GM23338 (cell line): ENCODE measurements at regions not wholly inside any gene's neighbourhood (a gene's known extent, or its start where the extent isn't known, plus 50 kb on each side); places are given as distances from the start of the nearest gene placed in this dataset.

Experiments used
- ATAC-seq: fragments of 200-7000 bp; cut with Tn5 transposase; 3 replicates; pipeline ENCODE4 v1.9.1; 2020
- DNase-seq: peaks from one replicate; pipeline ENCODE4 v3.0.0-alpha.2; 2015; ENCODE audit warnings: low spot score
- H2AFZ ChIP-seq: fragments of 200-600 bp; sonication (generic); 2 replicates; pipeline ENCODE4 v1.8.0; 2016; ENCODE audit warnings: antibody characterized with exemption, mild to moderate bottlenecking, moderate library complexity
- H3F3A ChIP-seq: fragments of 200-600 bp; sonication (generic); replicated peaks from 2 replicates; pipeline ENCODE4 v1.8.0; 2017; ENCODE audit warnings: antibody characterized with exemption, mixed run types, low read depth
- H3K27ac ChIP-seq: fragments of 200-600 bp; sonication (generic); 2 replicates; pipeline ENCODE4 v1.6.1; 2016; ENCODE audit warnings: low read depth
- H3K27me3 ChIP-seq: fragments of 200-600 bp; sonication (generic); 2 replicates; pipeline ENCODE4 v1.8.0; 2016; ENCODE audit warnings: mild to moderate bottlenecking, mixed run types, moderate library complexity; ENCODE audit not compliant: insufficient read depth
- H3K36me3 ChIP-seq: fragments of 200-600 bp; sonication (generic); 2 replicates; pipeline ENCODE4 v1.8.0; 2016; ENCODE audit warnings: mild to moderate bottlenecking; ENCODE audit not compliant: insufficient read depth
- H3K4me1 ChIP-seq: fragments of 200-600 bp; sonication (generic); 2 replicates; pipeline ENCODE4 v1.8.0; 2016; ENCODE audit warnings: mild to moderate bottlenecking, moderate library complexity; ENCODE audit not compliant: insufficient read depth
- H3K4me2 ChIP-seq: fragments of 200-600 bp; sonication (generic); 2 replicates; pipeline ENCODE4 v1.7.1; 2017; ENCODE audit warnings: mixed run types
- H3K4me3 ChIP-seq: fragments of 200-600 bp; sonication (generic); 2 replicates; pipeline ENCODE4 v1.6.1; 2016; ENCODE audit warnings: mixed run types
- H3K79me2 ChIP-seq: fragments of 200-600 bp; sonication (generic); replicated peaks from 2 replicates; pipeline ENCODE4 v1.8.0; 2017; ENCODE audit warnings: mild to moderate bottlenecking; ENCODE audit not compliant: insufficient read depth
- H3K9me2 ChIP-seq: fragments of 200-600 bp; sonication (generic); 2 replicates; pipeline ENCODE4 v1.8.0; 2017; ENCODE audit not compliant: insufficient read depth
- H4K20me1 ChIP-seq: fragments of 200-600 bp; sonication (generic); replicated peaks from 2 replicates; pipeline ENCODE4 v1.8.0; 2017; ENCODE audit warnings: mild to moderate bottlenecking; ENCODE audit not compliant: insufficient read depth
- H3K27ac Mint-ChIP-seq: 2 replicates; pipeline ENCODE4 v1.8.0; 2020; ENCODE audit warnings: inconsistent platforms, mild to moderate bottlenecking, moderate library complexity, mixed read lengths
- H3K27me3 Mint-ChIP-seq: 3 replicates; pipeline ENCODE4 v1.8.0; 2022; ENCODE audit warnings: low read depth, mild to moderate bottlenecking, moderate library complexity, mixed read lengths, inconsistent platforms; ENCODE audit not compliant: insufficient read depth, poor library complexity
- H3K36me3 Mint-ChIP-seq: 3 replicates; pipeline ENCODE4 v1.8.0; 2021; ENCODE audit warnings: low read depth, mild to moderate bottlenecking, inconsistent platforms, moderate library complexity, mixed read lengths
- H3K4me1 Mint-ChIP-seq: 3 replicates; pipeline ENCODE4 v1.8.0; 2020; ENCODE audit warnings: mild to moderate bottlenecking, inconsistent platforms, mixed read lengths
- H3K4me3 Mint-ChIP-seq: 3 replicates; pipeline ENCODE4 v1.8.0; 2021; ENCODE audit warnings: moderate library complexity, mild to moderate bottlenecking, inconsistent platforms, mixed read lengths
- H3K9me3 Mint-ChIP-seq: 3 replicates; pipeline ENCODE4 v1.8.0; 2020; ENCODE audit warnings: moderate library complexity, mild to moderate bottlenecking, inconsistent platforms, mixed read lengths
- CREB1 ChIP-seq: fragments of 250-450 bp; sonication (Bioruptor Pico); IDR thresholded peaks from 2 replicates; pipeline ENCODE4 v1.5.0; 2020; ENCODE audit warnings: low read depth, mild to moderate bottlenecking, moderate library complexity
- CTCF ChIP-seq, 2 experiments: fragments of 200-600 bp in 1 of 2; sonication (generic) in 1 of 2; conservative IDR thresholded peaks; 2 replicates each; pipeline versions ENCODE4 v1.5.1 to v1.6.1; 2016 to 2017; ENCODE audit warnings: antibody characterized with exemption in 2 of 2, low read depth in 2 of 2, mild to moderate bottlenecking in 2 of 2, moderate library complexity in 1 of 2
- NANOG ChIP-seq: IDR thresholded peaks from 2 replicates; pipeline ENCODE4 v1.6.1; 2016; ENCODE audit warnings: antibody characterized with exemption, borderline replicate concordance
- POLR2AphosphoS5 ChIP-seq: IDR thresholded peaks from 2 replicates; pipeline ENCODE4 v1.6.1; 2016; ENCODE audit warnings: antibody characterized with exemption, low read depth
- STAT1 ChIP-seq: IDR thresholded peaks from one replicate; pipeline ENCODE4 v1.6.1; 2016; ENCODE audit warnings: antibody characterized with exemption; ENCODE audit not compliant: unreplicated experiment
- ZNF114 ChIP-seq: fragments of 250-450 bp; sonication (Bioruptor Pico); IDR thresholded peaks from 2 replicates; pipeline ENCODE4 v1.5.0; 2020; ENCODE audit warnings: mild to moderate bottlenecking, moderate library complexity
- ZNF331 ChIP-seq: fragments of 250-450 bp; sonication (Bioruptor Pico); IDR thresholded peaks from 2 replicates; pipeline ENCODE4 v1.5.0; 2020; ENCODE audit warnings: low read depth, mild to moderate bottlenecking, moderate library complexity
- ZNF462 ChIP-seq: fragments of 250-450 bp; sonication (Bioruptor Pico); IDR thresholded peaks from 2 replicates; pipeline ENCODE4 v1.5.0; 2020; ENCODE audit warnings: mild to moderate bottlenecking, moderate library complexity

GRCh38 chr1:238558746-238559145, 668.0 kb upstream of the ZP4 start:
- DNase-seq (no peak), ATAC-seq (no peak)
- Histone ChIP-seq H3K27ac (no peak overlapping the region), H3K4me1 (no peaks in the 10 kb centered on the region), H3K9me2 (no peaks in the 10 kb centered on the region), H3K36me3 (no peaks in the 10 kb centered on the region), H2AFZ (no peak overlapping the region; the same call in 1 of the 2 replicates), H3K79me2 (no peaks in the 10 kb centered on the region), H3F3A (no peaks in the 10 kb centered on the region), H3K4me3 (no peak overlapping the region), H3K27me3 (no peaks in the 10 kb centered on the region), H4K20me1 (no peaks in the 10 kb centered on the region), H3K4me2 (no peak overlapping the region)
- no peak for TF ChIP-seq CREB1
- no peak for TF ChIP-seq CTCF (conservative IDR thresholded peaks at IDR 0.05; ENCODE audit: low read depth in 2 of 2)
- no peak for TF ChIP-seq ZNF331
- no peak for TF ChIP-seq NANOG
- no peak for TF ChIP-seq ZNF462 (CRISPR knock-in tag)
- no peak for TF ChIP-seq POLR2AphosphoS5
- TF ChIP-seq STAT1: no peak
- TF ChIP-seq ZNF114 (CRISPR knock-in tag): no peak
- Mint-ChIP-seq H3K27ac (no peak overlapping the region), H3K4me1 (no peaks in the 10 kb centered on the region), H3K27me3 (no peaks in the 10 kb centered on the region), H3K9me3 (peaks cover 1% of the 10 kb centered on the region; the same call in 1 of the 3 replicates), H3K4me3 (no peak overlapping the region), H3K36me3 (no peaks in the 10 kb centered on the region)
